AG04449 (cell line): ENCODE measurements at regions not wholly inside any gene's neighbourhood (a gene's known extent, or its start where the extent isn't known, plus 50 kb on each side); places are given as distances from the start of the nearest gene placed in this dataset.
"Not testable (repeated sequence)": the region's sequence is repeated elsewhere in the genome, so short reads cannot be mapped to it uniquely, and the experiment has no call there.

Source experiments
- CTCF ChIA-PET: fragments of 350-600 bp; formaldehyde crosslinking; extraction: SDS; loops from one replicate; lab custom pipeline; 2021; ENCODE audit warnings: antibody characterized with exemption; lab: Yijun Ruan, JAX
- POLR2A ChIA-PET: fragments of 400-600, 350-600 bp; formaldehyde crosslinking; extraction: SDS; loops from one replicate; lab custom pipeline; 2020; ENCODE audit warnings: antibody characterized with exemption, inconsistent platforms; lab: Yijun Ruan, JAX
- DNase-seq: peaks from one replicate; pipeline ENCODE4 v3.0.0-alpha.2; 2010; ENCODE audit warnings: low read depth, low spot score
- H3K4me3 ChIP-seq: 2 replicates; pipeline ENCODE4 v1.5.1; 2011; ENCODE audit warnings: low read depth, mild to moderate bottlenecking, control low read depth, low read length
- TF ChIP-seq, protein P1 (sequence below): IDR thresholded peaks from one replicate; pipeline ENCODE4 v1.5.1; 2011; ENCODE audit warnings: mild to moderate bottlenecking, moderate library complexity, low read length, control low read depth, inconsistent platforms; ENCODE audit not compliant: insufficient read depth; ENCODE audit errors: missing control alignments

DNA sequence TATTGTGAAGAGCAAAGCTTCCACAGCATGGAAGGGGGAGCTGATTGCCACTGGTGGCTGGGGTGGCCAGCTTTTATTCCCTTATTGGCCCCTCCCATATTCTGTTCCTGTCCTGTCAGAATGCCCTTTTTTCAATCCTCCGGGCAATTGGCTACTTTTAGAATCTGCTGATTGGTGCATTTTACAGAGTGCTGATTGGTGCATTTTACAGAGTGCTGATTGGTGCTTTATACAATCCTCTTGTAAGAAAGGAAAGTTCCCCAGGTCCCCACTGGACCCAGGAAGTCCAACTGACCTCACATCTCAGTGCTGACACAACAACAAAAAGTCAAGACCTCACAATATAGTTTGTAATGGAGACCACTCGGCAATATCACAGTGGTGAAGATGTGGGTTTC lies 195.0 kb downstream of the SPATA31A6 start:
- TF ChIP-seq, protein P1, sequence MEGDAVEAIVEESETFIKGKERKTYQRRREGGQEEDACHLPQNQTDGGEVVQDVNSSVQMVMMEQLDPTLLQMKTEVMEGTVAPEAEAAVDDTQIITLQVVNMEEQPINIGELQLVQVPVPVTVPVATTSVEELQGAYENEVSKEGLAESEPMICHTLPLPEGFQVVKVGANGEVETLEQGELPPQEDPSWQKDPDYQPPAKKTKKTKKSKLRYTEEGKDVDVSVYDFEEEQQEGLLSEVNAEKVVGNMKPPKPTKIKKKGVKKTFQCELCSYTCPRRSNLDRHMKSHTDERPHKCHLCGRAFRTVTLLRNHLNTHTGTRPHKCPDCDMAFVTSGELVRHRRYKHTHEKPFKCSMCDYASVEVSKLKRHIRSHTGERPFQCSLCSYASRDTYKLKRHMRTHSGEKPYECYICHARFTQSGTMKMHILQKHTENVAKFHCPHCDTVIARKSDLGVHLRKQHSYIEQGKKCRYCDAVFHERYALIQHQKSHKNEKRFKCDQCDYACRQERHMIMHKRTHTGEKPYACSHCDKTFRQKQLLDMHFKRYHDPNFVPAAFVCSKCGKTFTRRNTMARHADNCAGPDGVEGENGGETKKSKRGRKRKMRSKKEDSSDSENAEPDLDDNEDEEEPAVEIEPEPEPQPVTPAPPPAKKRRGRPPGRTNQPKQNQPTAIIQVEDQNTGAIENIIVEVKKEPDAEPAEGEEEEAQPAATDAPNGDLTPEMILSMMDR, result no peak
- no peak overlapping the region for H3K4me3 ChIP-seq
- POLR2A ChIA-PET, result no interaction called here
- DNase-seq, result no peak
- CTCF ChIA-PET, result no interaction called here

DNA sequence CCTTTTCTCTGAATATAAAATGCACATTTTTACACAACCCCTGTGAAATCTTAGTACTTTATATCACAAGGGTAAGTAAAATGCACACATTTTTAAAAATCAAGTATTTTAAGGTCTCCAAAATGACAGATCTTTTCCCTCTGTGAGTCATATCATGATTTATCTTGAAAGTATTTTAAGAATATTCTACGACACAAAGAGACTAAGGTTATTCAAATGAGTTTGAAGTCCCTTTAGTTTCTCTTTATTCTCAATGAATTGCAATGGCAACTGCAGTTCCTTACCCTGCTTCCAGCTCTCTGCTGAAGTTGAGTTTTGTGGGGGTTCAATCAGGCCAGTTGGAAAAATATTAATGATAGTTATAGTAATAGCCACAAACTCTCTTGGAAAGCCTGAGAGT lies 196.1 kb downstream of the SPATA31A6 start:
- H3K4me3 ChIP-seq, DNase-seq, POLR2A ChIA-PET, CTCF ChIA-PET: not testable (repeated sequence)

DNA sequence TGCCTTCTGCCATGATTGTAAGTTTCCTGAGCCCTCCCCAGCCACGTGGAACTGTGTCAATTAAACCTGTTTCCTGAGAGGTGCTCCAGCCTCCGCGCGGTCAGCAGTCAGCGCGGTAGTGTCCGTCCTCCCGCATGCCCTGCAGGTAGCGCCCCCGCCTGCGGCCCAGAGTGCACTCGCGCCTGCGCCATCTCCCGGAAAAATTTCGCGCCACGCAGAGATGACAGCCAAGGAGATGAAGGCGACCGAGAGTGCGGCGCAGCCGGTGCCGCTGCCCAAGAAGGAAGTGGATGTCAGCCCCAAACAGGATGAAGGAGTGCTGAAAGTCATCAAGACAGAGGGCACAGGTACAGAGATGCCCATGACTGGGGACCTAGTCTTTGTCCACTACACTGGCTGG lies 201.1 kb downstream of the SPATA31A6 start:
- CTCF ChIA-PET, DNase-seq, H3K4me3 ChIP-seq, POLR2A ChIA-PET: not testable (repeated sequence)

DNA sequence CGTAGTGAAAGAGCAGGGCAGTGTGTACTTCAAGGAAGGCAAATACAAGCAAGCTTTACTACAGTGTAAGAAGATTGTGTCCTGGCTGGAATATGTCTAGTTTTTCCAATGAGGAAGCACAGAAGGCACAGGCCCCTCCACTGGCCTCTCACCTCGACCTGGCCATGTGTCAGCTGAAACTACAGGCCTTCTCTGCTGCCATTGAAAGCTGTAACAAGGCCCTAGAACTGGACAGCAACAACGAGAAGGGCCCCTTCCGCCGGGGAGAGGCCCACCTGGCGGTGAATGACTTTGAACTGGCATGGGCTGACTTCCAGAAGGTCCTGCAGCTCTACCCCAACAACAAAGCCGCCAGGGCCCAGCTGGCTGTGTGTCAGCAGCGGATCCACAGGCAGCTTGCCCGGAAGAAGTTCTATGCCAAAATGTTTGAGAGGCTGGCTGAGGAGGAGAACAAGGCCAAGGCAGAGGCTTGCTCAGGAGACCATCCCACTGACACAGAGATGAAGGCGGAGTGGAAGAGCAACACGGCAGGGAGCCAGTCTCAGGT lies 202.2 kb downstream of the SPATA31A6 start:
- CTCF ChIA-PET, H3K4me3 ChIP-seq, DNase-seq, POLR2A ChIA-PET: not testable (repeated sequence)

DNA sequence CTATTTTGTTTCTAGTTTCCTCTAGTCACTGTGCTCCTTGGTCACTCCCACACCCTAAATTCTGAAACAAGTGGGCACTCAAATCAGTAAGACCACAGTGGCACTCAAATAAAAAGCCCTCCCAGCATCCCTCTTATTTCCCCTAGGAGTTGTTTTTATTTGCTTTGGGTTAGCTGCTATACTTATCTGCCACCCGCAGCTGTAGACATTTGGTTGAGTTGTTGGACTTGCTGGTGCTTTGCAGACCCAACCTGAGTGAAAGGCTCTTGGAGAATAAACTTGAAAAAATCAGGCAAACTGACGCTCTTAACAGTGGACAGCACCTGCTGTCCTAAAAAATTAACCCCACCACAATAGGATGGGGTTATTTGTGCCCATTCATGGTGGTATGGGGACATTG lies 203.0 kb downstream of the SPATA31A6 start:
- ChIA-PET POLR2A (no interaction called here), CTCF (no interaction called here)
- DNase-seq, result no peak
- H3K4me3 ChIP-seq, result no peak overlapping the region
- TF ChIP-seq, protein P1, result no peak

DNA sequence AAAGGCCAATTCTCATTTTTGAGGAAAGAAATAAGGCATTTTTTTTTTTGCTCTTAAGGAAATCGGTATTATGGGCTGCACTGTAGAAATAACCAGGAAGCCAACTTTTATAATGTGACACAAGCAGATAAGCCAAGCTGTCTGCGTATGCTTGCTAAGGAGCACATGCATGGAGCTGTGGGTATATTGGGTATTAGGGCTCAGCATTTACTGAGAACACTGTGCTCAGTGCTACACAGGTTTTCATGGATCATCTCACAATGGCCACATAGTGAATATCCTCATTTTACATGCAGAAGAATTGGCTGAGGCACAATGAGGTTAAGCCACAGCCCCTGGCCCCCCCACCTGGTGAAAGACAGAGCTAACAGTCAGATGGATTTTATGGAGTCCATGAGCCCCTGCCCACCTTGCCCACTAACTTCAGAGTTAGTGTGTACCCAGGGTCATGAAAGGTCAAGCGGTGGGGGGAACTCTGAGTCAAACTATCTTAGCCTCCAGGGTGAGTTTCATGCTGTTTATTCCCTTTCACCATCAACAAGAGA lies 204.8 kb downstream of the SPATA31A6 start:
- TF ChIP-seq, protein P1, result no peak
- no peak for DNase-seq
- no peak overlapping the region for H3K4me3 ChIP-seq
- ChIA-PET POLR2A (no interaction called here), CTCF (no interaction called here)

DNA sequence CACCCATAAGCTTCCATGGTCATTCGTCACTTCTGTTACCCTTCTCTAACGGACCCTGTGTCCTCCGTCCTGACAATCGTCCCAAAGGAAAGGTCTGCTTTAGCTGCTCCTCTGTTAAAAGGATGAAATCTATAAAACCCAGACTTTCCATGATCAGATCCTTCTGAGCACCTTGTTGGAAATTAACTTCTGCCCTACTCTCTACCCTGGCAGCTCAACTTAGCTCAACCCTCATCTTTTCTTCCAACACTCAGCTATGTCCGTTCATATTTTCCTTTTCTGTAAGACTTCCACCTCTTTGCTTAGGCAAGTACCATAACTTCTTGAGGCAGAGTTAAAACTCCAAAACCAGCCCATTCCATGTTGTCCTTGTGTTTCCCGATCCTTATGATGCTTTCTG lies 205.4 kb downstream of the SPATA31A6 start:
- DNase-seq, result no peak
- CTCF ChIA-PET, result no interaction called here
- TF ChIP-seq, protein P1, result no peak
- no peak overlapping the region for H3K4me3 ChIP-seq
- POLR2A ChIA-PET, result no interaction called here

DNA sequence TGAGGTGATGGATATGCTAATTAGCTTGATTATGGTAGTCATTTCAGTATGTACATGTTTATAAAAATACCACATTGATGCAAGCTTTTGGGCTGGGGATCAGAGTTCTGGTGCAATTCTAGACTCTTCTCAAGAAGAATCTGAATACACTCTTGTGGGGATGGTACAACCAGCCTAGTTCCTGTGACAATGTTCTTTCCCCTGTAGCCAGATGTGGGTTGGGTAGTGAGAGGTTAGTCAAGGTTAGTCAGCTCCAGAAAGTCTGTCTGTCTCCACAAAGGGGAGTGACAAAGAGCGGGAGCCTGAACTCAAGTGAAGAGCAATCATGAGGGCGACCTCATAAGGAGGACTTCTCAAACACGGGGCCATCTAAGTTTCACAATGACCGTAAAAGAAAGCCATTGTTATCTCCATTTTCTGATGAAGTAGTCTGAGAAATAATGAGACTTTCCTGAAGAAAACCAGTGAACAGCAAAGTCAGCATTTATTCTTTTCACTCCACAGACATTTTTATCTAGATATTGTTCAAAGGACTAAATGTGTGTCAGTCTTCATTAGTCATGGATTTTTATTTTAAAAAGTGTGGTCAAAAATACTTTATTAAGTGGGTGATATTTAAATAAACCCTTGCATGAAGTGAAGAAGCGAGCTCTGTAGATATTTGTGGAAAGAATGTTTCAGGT lies 209.5 kb downstream of the SPATA31A6 start:
- CTCF ChIA-PET, DNase-seq, H3K4me3 ChIP-seq, POLR2A ChIA-PET: not testable (repeated sequence)
